GM21390 (cell line): ENCODE measurements at regions not wholly inside any gene's neighbourhood (a gene's known extent, or its start where the extent isn't known, plus 50 kb on each side); places are given as distances from the start of the nearest gene placed in this dataset.
"Not testable (repeated sequence)": the region's sequence is repeated elsewhere in the genome, so short reads cannot be mapped to it uniquely, and the experiment has no call there.

ENCODE experiments used
- ATAC-seq: cut with Tn5 transposase; IDR thresholded peaks from one replicate; pipeline ENCODE4 v1.9.1; 2021; ENCODE audit not compliant: unreplicated experiment

GRCh38 chr9:102405218-102405867 lies 589.8 kb upstream of the CYLC2 start:
- no peak for ATAC-seq

GRCh38 chr9:102403514-102403913 lies 591.6 kb upstream of the CYLC2 start:
- ATAC-seq: no peak

GRCh38 chr9:102398205-102398604 lies 596.9 kb upstream of the CYLC2 start:
- no peak for ATAC-seq

- not testable (repeated sequence) for ATAC-seq
These were observed 609.5 kb upstream of the CYLC2 start for GRCh38 chr9:102385620-102386019.

GRCh38 chr9:102362470-102363132 lies 624.2 kb upstream of the GRIN3A start:
- no peak for ATAC-seq

- ATAC-seq: no peak
These were observed 622.4 kb upstream of the GRIN3A start for GRCh38 chr9:102360846-102361245.

- ATAC-seq: no peak
These were observed 617.5 kb upstream of the GRIN3A start for GRCh38 chr9:102355982-102356381.

- no peak for ATAC-seq
These were observed 615.6 kb upstream of the GRIN3A start for GRCh38 chr9:102354041-102354440.

- ATAC-seq: not testable (repeated sequence)
These were observed 599.0 kb upstream of the GRIN3A start for GRCh38 chr9:102337471-102337870.

GRCh38 chr9:102309379-102309778 lies 570.9 kb upstream of the GRIN3A start:
- no peak for ATAC-seq

- no peak for ATAC-seq
These were observed 556.7 kb upstream of the GRIN3A start for GRCh38 chr9:102295188-102295587.

- ATAC-seq: no peak
These were observed 535.5 kb upstream of the GRIN3A start for GRCh38 chr9:102273952-102274351.

GRCh38 chr9:102253099-102253498 lies 514.7 kb upstream of the GRIN3A start:
- no peak for ATAC-seq

GRCh38 chr9:102244916-102245315 lies 506.5 kb upstream of the GRIN3A start:
- ATAC-seq: no peak

GRCh38 chr9:102237520-102237919 lies 499.1 kb upstream of the GRIN3A start:
- ATAC-seq: no peak

GRCh38 chr9:102237094-102237493 lies 498.6 kb upstream of the GRIN3A start:
- ATAC-seq: no peak

- ATAC-seq: not testable (repeated sequence)
These were observed 489.0 kb upstream of the GRIN3A start for GRCh38 chr9:102227416-102227815.

GRCh38 chr9:102225841-102226441 lies 487.5 kb upstream of the GRIN3A start:
- ATAC-seq: no peak

- not testable (repeated sequence) for ATAC-seq
These were observed 485.1 kb upstream of the GRIN3A start for GRCh38 chr9:102223320-102224136.

- no peak for ATAC-seq
These were observed 470.7 kb upstream of the GRIN3A start for GRCh38 chr9:102209176-102209575.

GRCh38 chr9:102206432-102206831 lies 468.0 kb upstream of the GRIN3A start:
- ATAC-seq: no peak
